Uterus (tissue), 3 donors: ENCODE measurements at regions not wholly inside any gene's neighbourhood (a gene's known extent, or its start where the extent isn't known, plus 50 kb on each side); places are given as distances from the start of the nearest gene placed in this dataset.
"Not testable (repeated sequence)": the region's sequence is repeated elsewhere in the genome, so short reads cannot be mapped to it uniquely, and the experiment has no call there.

Experiments used
- DNase-seq, 2 donors: peaks; one replicate each; pipeline ENCODE4 v3.0.0-alpha.2; 2019 to 2020
- H3K27ac ChIP-seq, 2 donors: fragments of 200-600 bp; sonication (generic); 1 replicate in 1 of 2; 2 replicates in 1 of 2; pipeline ENCODE4 v1.5.1; 2016 to 2018
- H3K27me3 ChIP-seq, 2 donors: fragments of 200-600 bp; sonication (generic); one replicate each; pipeline ENCODE4 v1.5.1; 2018 to 2019; ENCODE audit warnings: control low read depth in 1 of 2
- H3K36me3 ChIP-seq, 2 donors: fragments of 200-600 bp; sonication (generic); one replicate each; pipeline ENCODE4 v1.5.1; 2019; ENCODE audit warnings: control low read depth in 1 of 2
- H3K4me1 ChIP-seq, 2 donors: fragments of 200-600 bp; sonication (generic); one replicate each; pipeline ENCODE4 v1.5.1; 2018 to 2019; ENCODE audit warnings: control low read depth in 1 of 2
- H3K4me3 ChIP-seq, 2 donors: fragments of 200-600 bp; sonication (generic); 1 replicate in 1 of 2; 2 replicates in 1 of 2; pipeline ENCODE4 v1.5.1; 2018 to 2019; ENCODE audit warnings: mild to moderate bottlenecking in 1 of 2
- H3K9me3 ChIP-seq, 2 donors: fragments of 200-600 bp; sonication (generic); one replicate each; pipeline ENCODE4 v1.5.1; 2019; ENCODE audit warnings: control low read depth in 1 of 2
- CTCF ChIP-seq, 4 experiments: fragments of 200-600 bp in 2 of 4; fragments of 450-650 bp in 2 of 4; sonication (generic) in 2 of 4; IDR thresholded peaks; one replicate each; pipeline ENCODE4 v1.5.1; 2016 to 2019; ENCODE audit warnings: antibody characterized with exemption in 4 of 4, mild to moderate bottlenecking in 2 of 4, moderate library complexity in 1 of 4
- POLR2A ChIP-seq, 2 donors: fragments of 450-650 bp; IDR thresholded peaks; one replicate each; pipeline ENCODE4 v1.6.1; 2016; ENCODE audit warnings: antibody characterized with exemption in 2 of 2, mild to moderate bottlenecking in 1 of 2, moderate library complexity in 1 of 2
- intact Hi-C: fragments of 100-400 bp; cut with DNase I; formaldehyde crosslinking; loops from one replicate; pipeline ENCODE4 v1.15.1; 2023; ENCODE audit warnings: low total_unique reads
- donor health status: DM: yes; HTN: yes; CAD: no.

- no peak for DNase-seq
- Histone ChIP-seq H3K36me3 (no peaks in the 10 kb centered on the region), H3K27me3 (no peaks in the 10 kb centered on the region), H3K9me3 (no peaks in the 10 kb centered on the region), H3K27ac (no peak overlapping the region), H3K4me1 (no peaks in the 10 kb centered on the region), H3K4me3 (no peak overlapping the region)
- TF ChIP-seq POLR2A (IDR thresholded peaks at IDR 0.05) (no peak), CTCF (IDR thresholded peaks at IDR 0.05) (no peak)
- intact Hi-C loops, result no loop called here
Measured at GRCh38 chr12:71312768-71313403, 126.7 kb upstream of the LGR5 start.

- H3K27me3 ChIP-seq, H3K27ac ChIP-seq, H3K4me3 ChIP-seq, H3K9me3 ChIP-seq, intact Hi-C loops, DNase-seq, H3K36me3 ChIP-seq, H3K4me1 ChIP-seq: not testable (repeated sequence)
Measured at GRCh38 chr12:71311611-71312010, 128.0 kb upstream of the LGR5 start.

- intact Hi-C loops, result no loop called here
- TF ChIP-seq CTCF (IDR thresholded peaks at IDR 0.05) (no peak), POLR2A (IDR thresholded peaks at IDR 0.05) (no peak)
- DNase-seq, result no peak
- no peak overlapping the region for H3K27ac ChIP-seq
- H3K27me3 ChIP-seq, result no peaks in the 10 kb centered on the region
- no peaks in the 10 kb centered on the region for H3K36me3 ChIP-seq
- H3K4me3 ChIP-seq, result no peak overlapping the region
- no peaks in the 10 kb centered on the region for H3K4me1 ChIP-seq
- no peaks in the 10 kb centered on the region for H3K9me3 ChIP-seq
Measured at GRCh38 chr12:71306808-71307207, 132.8 kb upstream of the LGR5 start.

- H3K4me3 ChIP-seq, result no peak overlapping the region
- no peaks in the 10 kb centered on the region for H3K4me1 ChIP-seq
- TF ChIP-seq POLR2A (IDR thresholded peaks at IDR 0.05), result no peak
- TF ChIP-seq CTCF (IDR thresholded peaks at IDR 0.05), result no peak
- no peaks in the 10 kb centered on the region for H3K27me3 ChIP-seq
- intact Hi-C loops, result no loop called here
- no peaks in the 10 kb centered on the region for H3K9me3 ChIP-seq
- H3K27ac ChIP-seq, result no peak overlapping the region
- DNase-seq, result no peak
- H3K36me3 ChIP-seq, result no peaks in the 10 kb centered on the region
Measured at GRCh38 chr12:71304306-71304705, 135.3 kb upstream of the LGR5 start.

- H3K4me1 ChIP-seq, result no peaks in the 10 kb centered on the region
- H3K9me3 ChIP-seq, result no peaks in the 10 kb centered on the region
- intact Hi-C loops, result no loop called here
- TF ChIP-seq POLR2A (IDR thresholded peaks at IDR 0.05) (no peak), CTCF (IDR thresholded peaks at IDR 0.05) (no peak)
- no peak for DNase-seq
- H3K27me3 ChIP-seq, result no peaks in the 10 kb centered on the region
- no peaks in the 10 kb centered on the region for H3K36me3 ChIP-seq
- no peak overlapping the region for H3K4me3 ChIP-seq
- no peak overlapping the region for H3K27ac ChIP-seq
Measured at GRCh38 chr12:71303199-71303598, 136.4 kb upstream of the LGR5 start.
